GM19452 (cell line): ENCODE measurements at regions not wholly inside any gene's neighbourhood (a gene's known extent, or its start where the extent isn't known, plus 50 kb on each side); places are given as distances from the start of the nearest gene placed in this dataset.

Source experiments
- ATAC-seq: cut with Tn5 transposase; IDR thresholded peaks from one replicate; pipeline ENCODE4 v1.9.1; 2021; ENCODE audit not compliant: unreplicated experiment

- ATAC-seq: no peak
Observed at GRCh38 chr1:186736971-186737685, 56.9 kb upstream of the PTGS2 start.

- ATAC-seq: no peak
Observed at GRCh38 chr1:186735463-186735862, 55.2 kb upstream of the PTGS2 start.

DNA sequence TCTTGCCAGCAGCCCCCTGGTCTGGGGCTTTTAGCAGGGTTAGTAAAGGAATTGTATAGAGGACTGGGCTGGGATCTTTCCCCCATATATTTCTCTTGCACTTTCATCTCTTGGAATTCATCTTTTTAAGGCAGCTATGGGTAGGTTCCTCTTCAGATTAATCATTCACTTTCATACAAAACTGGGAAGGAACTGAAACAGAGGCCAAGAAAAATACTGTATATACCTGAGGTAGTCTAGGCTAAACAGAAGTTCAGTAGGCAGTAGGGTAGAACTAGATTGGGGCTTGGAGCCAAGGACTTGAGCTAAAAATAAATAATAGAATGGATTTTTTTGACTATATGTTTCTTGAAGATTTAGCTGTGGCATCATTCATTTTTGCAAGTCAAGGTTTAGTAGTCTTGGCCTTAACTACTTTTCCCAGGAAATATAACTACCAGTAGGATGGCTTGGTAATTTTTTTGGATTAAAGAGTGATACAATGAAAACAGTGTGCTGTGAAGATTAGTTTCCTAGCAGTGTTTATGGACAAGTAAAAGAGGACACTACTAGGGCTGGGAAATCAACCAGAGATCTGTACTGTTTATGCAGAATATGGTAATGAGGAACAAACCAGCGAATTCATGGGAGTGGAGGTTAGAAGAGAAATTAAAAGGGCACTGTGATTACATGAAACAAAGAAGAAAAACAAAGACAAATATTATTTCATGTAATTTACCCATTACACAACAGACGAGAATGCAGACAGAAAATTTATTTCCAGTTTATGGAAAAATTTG, 50.9 kb upstream of the PTGS2 start:
- peak; percentile 67 for ATAC-seq
